RPMI7951 (cell line): ENCODE measurements at regions not wholly inside any gene's neighbourhood (a gene's known extent, or its start where the extent isn't known, plus 50 kb on each side); places are given as distances from the start of the nearest gene placed in this dataset.

Experiments
- DNase-seq: peaks from one replicate; pipeline ENCODE4 v3.0.0-alpha.2; 2012; ENCODE audit warnings: low read depth

DNA sequence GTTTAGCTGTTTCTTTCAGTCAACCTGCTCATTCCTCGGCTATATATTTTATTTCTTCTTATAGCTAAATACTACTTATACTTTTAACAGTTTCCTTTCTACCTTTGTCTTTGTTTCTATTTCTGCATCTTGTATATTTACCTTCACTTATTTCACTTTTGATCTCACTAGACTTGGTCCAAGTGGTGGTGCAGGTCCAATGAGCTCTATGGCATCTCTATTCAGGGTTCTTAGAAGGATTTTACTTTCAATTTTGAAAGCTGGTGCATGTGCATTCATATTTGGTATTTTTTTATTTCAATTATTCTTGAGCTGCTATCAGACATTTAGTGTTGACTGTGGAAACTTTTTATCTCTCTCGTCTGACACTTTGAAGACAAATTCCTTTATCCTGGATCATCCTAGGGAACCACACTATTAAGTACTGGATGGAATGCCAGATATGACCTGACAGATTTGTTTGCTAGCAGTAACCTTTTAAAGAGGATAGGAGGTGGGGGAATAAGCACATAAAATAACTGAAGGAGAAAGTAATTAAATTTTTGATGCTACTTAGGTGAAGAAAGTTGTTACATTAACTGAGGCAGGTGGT is 123.1 kb upstream of the PJA2 start:
- DNase-seq = no peak

DNA sequence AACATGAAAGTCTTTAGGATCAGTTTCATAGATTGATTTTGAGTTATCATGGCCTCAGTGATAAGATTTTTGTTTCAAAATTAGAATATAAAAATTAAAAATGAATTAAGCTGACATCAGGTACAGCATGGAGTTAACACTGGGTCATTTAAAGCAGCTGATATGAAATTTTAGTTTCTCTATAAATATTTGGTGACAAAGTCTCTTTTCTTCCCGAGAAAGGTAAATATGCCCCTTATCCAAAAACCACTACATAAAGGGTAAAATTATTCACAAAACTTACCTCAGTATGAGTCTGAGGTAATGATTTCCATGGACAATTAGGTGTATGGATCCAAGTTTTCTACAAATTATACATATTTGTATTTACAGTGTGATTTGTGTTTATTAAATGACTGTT is 121.5 kb upstream of the PJA2 start:
- no peak for DNase-seq

DNA sequence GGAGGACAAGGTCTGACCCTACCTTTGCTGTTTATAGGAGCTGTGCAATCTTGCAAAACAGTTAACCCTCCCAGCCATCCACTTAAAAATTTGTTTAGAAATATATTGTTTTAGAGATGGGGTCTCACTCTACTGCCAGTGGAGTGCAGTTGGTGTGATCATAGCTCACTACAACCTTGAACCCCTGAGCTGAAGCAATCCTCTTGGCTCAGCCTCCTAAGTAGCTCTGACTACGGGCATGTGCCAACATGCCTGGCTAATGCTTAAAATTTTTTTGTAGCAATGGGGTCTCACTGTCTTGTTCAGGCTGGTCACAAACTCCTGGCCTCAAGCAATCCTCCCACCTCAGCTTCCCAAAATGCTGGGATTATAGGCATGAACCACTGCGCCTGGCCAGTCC is 120.2 kb upstream of the PJA2 start:
- no peak for DNase-seq

DNA sequence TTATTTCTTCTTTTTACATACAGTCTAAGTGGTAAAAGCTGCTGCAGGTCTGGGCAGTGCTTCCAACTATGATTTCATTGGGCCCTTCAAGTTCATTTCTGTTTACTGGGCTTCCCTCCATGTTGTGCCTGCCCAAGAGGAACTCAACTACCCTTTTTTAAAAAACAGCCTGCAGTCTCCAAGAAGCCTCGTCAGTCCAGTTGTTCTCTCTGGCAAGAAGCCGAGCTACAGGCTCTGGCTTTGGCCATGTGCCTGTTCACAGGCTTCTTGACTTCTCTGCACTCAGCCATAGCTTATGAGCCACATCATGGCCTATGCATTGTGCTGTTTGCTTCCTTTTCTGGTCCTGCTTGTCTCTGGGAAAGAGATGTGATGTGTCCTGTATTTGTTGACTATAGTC is 119.7 kb upstream of the PJA2 start:
- peak; percentile 1 for DNase-seq

DNA sequence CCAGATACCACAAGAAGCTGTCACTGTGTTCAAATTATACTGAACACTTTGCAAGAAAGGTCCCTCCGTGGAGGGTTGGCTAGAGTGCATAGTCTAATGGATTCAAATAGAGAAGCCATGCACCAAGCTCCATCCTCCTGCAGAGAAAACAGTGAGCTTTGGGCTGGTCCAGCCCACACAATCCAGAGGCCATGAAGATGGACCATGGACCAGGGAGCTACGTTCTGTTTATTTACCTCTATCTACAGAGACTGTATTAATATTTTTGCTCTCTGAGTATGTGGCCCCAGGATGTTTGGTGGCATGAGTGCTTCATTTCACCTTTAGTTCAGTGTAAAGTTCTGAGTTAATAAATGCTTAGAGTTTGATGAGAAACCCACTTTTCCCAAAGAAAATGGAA is 114.8 kb upstream of the PJA2 start:
- DNase-seq = no peak

DNA sequence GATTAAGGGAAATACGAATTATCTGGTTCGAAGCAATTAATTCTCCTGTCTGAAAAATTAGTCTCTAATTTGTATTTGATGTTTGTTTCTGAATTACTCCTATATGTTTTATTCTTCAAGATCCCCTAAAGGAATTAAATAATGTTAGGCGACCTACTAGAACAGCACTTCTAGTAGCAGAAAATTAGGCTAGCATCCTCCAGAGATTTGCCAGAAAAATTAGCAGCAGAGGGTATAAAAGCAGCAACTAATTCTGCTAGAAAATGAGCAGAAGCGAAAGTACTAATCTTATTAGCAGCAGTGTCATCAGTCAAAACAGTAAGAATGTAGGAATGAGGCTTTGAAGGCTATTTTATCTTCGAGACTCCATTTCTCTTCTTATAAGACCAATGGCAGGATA is 114.3 kb upstream of the PJA2 start:
- DNase-seq = no peak

DNA sequence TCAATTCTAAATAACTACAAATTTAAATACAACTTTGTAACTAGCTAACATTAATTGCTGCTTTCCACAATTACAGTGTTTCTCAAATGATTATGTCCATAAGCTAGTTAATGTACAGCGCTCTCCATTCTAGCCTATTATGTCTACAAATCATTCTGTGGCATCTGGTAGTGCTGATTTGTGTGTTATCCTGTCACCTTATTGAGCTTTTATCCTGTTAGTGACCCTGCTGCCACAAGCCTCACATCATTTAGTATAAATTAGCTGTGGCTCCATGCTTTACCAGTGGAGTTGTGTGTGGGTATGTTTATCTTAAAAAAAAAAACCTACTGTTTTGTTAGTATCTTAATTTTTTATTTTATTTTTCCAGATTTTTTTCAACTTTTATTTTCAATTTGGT is 112.6 kb upstream of the PJA2 start:
- DNase-seq = no peak

DNA sequence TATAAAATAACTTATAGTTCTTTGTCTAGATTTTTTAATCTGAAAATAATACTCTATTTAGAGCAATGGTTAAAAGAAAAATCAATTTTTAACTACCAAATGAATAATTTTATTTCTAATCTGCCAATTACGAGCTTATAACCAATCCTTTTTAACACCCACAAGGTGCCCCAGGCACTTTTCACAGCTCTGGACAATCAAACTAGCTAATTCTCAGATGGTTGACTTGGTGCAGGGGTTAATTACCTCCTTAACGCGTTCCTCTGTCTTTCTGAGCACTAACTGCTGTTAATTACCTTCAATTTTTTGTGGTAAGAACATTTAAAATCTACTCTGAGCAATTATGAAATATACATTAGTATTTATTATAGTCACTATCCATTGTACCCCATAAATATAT is 109.6 kb upstream of the PJA2 start:
- no peak for DNase-seq

DNA sequence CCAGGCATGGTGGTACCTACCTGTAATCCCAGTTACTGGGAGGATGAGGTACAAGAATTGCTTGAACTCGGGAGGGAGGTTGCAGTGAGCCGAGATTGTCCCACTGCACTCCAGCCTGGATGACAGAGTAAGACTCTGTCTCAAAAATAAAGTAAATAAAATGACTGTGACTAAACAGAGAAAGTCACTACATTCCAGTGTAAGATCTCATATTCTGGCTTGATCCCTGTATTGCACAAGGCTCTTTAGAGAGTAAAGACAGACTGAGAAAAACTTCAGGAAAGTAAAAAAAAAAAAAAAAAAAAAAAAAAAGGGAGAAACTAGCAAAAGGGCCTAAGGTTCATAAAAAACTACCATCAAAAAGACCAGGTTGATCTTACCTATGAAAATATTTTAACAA is 106.6 kb upstream of the PJA2 start:
- no peak for DNase-seq

DNA sequence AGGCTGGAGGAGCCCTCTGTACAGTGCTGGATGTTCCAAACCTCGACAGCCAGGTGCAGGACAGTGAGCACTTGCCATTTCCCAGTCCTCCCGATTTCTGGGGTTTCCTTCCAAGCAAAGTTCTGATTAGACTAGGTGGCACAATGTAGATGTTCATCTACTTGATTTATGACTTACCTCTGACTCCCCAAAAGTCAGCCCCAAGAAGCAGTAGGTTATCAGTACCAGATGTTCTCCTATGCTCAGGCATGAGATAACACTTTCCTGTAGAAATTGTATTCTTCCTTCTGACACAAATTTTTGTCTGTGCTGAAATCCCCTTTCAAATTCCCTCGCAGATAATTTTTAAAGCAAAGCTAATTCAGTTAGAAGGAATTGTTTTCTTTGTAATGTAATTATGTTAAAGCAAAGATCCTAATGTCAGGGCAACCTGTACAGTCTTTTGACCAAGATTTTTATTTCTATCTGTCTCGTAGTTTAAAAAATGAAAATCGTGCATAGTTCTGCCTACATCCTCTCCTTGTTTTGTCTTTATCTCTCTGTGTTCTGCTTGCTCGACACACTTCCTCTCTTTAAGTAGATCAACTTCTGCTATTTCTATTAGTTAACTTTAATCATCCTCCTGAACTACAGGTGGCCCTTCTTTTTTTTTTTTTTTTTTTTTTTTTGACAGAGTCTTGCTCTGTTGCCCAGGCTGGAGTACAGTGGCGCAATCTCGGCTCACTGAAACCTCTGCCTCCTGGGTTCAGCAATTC is 102.4 kb upstream of the PJA2 start:
- no peak for DNase-seq

DNA sequence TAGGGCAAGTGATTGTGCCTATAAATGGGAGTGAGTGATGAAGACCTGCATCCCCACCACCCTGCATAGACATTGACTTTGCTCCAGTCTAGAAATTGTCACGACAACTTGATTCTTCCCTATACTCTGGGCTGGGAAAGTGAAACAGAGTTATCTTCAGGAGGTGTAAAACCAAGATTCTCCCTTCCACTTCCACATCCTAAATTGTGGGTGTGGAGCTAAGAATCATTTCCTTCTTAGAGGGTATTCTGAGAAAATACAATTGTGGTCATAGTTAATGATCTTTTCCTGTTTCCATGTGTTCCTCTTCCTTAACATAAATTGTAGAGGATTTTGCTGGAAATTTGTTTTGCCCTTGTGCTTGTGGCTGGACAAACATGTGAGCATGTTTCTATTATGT is 96.8 kb upstream of the PJA2 start:
- no peak for DNase-seq

DNA sequence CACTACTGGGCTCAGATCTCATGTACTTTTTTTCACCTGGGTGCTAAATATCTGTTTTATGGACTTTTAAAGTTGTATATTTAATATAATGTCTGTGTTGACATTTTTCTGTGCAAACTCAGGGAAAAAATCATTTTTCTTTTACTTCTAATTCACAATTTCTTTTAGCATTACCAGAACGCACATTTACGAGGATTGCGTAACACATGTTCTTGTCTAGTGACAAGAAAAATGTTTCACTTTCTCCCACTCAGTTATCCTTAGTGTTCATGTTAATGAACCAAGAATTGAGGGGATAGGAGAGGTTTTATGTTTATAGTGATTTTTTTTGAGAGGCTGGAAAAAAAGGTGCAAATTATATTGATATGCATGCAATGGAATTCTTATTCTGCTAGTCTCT is 86.3 kb upstream of the PJA2 start:
- DNase-seq = no peak

DNA sequence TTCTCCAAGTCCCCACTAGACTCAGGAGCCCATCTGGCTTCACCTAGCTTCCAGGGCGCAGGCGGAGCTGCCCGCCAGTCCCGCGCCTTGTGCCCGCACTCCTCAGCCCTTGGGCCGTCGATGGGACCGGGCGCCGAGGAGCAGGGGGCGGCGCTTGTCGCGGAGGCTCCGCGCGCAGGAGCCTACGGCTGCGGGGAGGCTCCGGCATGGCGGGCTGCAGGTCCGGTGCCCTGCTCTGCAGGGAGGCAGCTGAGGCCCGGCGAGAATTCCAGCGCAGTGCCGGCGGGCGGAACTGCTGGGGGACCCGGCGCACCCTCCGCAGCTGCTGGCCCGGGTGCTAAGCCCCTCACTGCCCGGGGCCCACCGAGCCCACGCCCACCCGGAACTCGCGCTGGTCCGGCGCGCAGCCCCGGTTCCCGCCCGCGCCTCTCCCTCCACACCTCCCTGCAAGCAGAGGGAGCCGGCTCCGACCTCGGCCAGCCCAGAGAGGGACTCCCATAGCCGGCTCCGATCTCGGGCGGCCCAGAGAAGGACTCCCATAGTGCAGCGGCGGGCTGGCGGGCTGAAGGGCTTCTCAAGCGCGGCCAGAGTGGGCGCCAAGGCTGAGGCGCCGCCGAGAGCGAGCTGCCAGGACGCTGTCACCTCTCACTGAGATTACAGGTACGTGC is 78.1 kb upstream of the PJA2 start:
- DNase-seq = no peak

DNA sequence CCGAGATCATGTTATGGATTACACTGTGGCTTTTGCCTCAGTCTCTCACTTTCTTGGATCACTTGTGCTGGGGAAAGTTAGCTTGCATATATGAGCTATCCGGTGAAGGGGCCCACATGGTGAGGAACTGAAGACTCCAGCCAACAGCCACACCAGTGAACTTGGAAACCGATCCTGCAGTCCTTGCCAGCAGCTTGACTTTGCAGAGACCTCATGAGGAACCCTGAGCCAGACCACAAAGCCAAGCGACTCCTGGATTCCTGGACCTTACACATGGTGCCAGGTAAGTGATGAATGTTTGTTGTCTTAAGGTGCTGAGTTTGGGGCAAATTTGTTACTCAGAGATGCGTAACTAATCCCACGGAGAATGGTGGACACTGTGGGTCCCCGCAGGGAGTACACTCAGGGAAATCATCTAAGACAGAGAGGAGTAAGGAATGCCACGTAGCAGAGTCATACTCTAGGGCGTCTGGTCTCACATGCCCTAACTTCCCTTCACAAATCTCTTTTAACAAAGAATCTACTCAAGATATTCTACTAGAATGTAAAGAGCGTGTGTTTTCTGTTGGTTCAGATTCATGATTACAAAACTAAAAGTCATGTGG is 76.5 kb upstream of the PJA2 start:
- DNase-seq = no peak

DNA sequence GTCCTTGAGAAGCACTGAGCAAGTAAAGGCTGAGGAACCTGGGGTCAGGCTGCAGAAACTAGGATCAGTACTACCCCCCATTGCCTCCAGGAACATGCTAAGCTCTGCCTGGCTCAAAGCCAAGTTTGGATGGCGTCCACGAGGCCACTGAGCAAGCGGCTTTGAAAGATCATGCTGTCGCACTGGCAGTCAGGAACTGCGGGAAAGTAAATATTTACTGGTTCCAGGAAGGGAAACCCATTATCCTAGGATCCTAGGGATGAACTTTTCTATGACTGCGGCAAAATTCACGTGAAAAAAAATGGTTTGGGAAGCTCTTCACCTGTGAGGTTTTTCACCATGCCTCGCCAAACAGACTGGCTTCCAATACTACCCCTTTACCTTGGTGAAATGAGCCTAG is 75.3 kb upstream of the PJA2 start:
- peak; percentile 8 for DNase-seq

DNA sequence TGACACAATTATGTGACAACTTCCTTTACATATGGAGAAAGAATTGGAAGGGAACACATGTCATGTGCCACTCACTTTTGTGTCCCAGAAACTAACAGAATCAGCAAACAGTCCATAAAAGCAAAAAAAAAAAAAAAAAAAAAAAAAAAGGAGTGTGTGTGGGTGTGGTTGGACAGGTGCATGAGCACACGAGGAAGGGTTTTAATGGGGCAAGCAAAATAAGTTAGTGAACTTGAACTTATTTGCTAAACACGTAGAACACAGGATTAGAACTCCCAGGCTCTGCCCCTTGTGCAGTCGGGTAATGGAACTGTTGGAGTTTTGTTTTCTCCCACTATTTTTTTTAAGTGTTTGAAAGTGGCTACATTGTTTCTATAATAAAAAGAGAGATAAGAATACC is 74.8 kb upstream of the PJA2 start:
- no peak for DNase-seq

DNA sequence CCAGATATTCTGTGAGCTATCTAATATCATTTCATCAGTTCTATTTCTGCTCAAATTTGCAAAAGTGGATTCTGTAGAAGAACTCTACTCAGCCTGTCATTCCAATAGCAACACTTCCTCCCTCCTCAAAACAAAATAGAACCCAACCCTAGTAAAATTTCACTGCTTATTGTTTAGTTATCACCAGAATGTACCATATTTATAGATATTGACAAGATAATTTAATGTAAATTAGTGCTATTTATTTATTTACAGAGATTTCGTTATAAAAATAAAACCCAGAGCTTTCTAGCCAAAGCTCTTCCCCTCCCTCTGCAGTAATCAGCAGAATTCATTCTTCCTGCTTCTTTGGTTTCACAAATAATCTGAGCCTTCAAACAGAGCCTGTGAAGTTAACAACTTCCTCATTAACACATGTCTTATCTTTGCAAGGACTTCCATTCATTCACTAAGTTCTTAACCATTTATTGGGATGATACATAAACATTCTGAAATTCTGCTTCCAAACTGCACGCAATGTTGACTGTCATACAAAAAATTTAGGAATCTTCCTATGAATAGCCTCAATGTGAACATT is 73.7 kb upstream of the PJA2 start:
- DNase-seq = no peak

DNA sequence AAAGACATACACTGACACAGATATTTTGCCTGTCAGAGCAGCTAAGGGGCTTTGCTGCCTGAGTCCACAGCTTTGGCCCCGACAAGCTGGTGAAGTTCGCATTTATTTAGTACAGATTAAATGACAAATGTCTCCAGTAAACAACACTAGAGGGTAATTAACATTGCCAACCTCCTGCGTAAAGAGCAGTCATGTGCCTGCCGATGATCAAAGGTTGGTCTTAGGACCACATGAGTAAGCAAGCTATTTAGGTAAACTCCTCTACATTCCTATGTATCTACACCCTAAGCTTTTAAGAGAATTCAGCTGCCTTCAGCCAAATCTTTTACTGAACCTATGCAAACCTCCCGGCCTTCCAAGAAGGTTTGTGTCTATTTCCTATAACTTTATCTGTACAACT is 73.0 kb upstream of the PJA2 start:
- DNase-seq = no peak

DNA sequence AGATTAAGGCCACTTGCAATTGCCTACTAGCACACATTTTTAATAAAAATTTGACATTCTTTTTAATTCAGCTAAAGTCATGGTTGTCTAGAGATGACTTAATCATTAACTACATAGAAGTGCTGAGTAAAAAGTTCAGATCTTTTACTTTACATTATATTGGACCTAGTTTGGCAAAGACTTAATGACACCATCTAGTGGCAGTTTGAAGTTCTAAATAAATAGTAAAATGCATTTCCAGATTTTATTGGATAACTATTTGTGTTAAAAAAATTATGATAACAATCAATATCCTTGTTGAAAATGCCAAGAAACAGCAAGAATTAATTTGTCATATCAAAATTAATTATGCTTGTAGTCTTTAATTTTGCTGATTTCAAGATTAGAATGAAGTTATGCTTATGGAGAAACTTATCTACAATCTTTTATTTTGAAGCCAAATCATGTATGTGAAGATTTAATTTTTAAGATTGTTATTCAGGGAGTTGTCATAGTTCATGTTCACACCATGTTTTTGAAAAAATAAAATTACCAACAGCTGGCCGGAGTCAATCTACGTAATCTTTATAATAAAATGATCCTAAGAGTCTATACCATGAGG is 69.6 kb upstream of the PJA2 start:
- peak; percentile 14 for DNase-seq

DNA sequence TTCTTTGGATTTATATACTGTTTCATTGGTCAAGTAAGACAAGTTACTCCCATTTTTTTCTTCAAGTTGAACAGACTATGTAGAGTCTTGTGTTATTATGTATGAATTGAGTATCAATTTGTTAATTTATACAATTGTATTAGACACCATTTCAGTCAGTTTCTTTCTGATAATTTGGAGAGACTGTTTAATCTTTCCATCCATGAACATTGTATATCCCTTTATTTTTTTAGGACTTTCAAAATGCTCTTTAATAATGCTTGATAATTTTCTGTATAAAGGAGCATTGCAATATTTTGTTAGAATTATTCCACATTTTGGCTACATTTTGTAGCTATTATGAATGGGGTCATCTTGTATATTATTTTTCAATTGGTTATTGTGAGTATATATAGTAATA is 69.1 kb upstream of the PJA2 start:
- DNase-seq = no peak

DNA sequence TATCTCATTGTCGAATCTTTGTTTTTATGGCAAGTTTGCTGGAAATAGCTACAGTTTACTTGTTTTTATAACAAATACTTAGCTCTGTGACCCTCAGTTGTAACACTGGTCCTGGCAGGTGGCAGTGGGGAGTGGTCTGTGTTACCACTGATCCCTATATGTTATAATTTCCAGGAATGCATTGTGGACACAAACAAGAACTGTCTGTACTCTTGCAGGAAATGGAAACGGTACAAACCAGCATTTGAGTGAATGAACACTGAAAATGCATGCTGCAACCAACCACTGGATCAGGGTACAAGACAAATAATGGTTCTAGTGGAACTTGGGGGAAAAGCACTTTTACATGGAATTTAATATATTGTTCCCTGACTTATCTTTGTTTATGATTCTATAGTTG is 66.5 kb upstream of the PJA2 start:
- no peak for DNase-seq
